ENCODE measurements at regions not wholly inside any gene's neighbourhood (a gene's known extent, or its start where the extent isn't known, plus 50 kb on each side); places are given as distances from the start of the nearest gene placed in this dataset.
"Not testable (repeated sequence)": the region's sequence is repeated elsewhere in the genome, so short reads cannot be mapped to it uniquely, and the experiment has no call there.

DNA sequence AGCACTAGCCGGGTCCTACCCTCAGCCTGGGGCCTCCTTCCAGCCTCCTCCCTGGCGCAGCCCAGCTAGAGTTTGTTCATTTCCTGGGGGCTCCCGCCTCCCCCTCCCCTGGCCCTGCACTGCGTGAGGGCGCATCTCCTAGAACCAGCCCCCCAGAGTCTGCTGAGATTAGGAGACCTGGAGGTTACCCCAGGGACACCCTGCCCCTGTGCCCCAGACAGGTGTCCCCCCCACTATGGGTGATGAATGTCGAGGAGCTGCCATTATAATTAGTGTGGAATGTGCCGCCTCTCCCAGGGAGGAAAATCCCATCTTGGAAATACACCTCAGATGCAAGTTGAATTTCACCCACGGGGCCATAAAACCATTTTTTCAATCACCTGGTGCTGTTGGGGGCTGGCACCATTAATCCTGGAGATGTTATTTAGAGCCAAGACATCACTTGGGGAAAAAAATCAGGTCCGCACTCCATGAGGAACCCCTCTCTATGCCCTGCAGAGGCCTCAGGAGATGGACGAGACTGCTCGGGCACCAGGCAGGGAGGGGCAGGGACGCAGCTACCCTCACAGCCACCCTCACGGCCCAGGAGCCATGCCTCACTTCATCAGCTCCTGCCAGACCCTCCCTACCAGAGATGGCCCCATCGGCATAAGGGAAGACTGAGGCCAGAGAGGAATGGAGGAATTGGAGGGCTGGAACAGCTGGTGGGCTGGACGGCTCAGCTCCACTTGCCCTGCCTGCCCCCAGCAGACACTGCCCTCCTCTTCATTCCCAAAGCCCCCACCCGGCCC is 197.5 kb downstream of the IGLL1 start:
- TF ChIP-seq, protein P1, sequence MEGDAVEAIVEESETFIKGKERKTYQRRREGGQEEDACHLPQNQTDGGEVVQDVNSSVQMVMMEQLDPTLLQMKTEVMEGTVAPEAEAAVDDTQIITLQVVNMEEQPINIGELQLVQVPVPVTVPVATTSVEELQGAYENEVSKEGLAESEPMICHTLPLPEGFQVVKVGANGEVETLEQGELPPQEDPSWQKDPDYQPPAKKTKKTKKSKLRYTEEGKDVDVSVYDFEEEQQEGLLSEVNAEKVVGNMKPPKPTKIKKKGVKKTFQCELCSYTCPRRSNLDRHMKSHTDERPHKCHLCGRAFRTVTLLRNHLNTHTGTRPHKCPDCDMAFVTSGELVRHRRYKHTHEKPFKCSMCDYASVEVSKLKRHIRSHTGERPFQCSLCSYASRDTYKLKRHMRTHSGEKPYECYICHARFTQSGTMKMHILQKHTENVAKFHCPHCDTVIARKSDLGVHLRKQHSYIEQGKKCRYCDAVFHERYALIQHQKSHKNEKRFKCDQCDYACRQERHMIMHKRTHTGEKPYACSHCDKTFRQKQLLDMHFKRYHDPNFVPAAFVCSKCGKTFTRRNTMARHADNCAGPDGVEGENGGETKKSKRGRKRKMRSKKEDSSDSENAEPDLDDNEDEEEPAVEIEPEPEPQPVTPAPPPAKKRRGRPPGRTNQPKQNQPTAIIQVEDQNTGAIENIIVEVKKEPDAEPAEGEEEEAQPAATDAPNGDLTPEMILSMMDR (IDR thresholded peaks at IDR 0.05) = no peak
- DNase-seq (ENCODE audit: low spot score) = no peak
- Histone ChIP-seq H3K27ac (no peak overlapping the region), H3K4me3 (no peak overlapping the region)

- no peak for DNase-seq (ENCODE audit: low spot score)
- TF ChIP-seq, protein P1 (IDR thresholded peaks at IDR 0.05) = no peak
- Histone ChIP-seq H3K4me3 (no peak overlapping the region), H3K27ac (no peak overlapping the region)
These were observed 198.2 kb downstream of the IGLL1 start for GRCh38 chr22:23381661-23382427.

DNA sequence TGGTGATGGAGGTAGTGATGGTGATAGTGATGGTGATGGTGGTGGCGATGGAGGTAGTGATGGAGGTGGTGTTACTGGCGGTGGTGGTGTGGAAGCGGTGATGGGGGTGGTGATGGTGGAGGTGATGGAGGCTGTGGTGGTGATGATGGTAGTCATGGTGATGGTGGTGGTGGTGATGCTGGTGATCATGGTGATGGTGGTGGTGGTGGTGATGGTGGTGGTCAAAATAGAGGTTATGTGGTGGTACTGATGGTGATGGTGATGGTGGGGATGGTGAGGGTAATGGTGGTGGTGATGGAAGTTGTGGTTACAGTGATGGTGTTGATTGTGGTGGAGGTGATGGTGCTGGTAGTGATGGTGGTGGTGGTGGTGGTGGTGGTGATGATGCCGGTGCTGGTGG is 199.2 kb downstream of the IGLL1 start:
- Histone ChIP-seq H3K4me3 (no peak overlapping the region), H3K27ac (no peak overlapping the region)
- DNase-seq (ENCODE audit: low spot score) = no peak
- TF ChIP-seq, protein P1 (IDR thresholded peaks at IDR 0.05) = no peak

DNA sequence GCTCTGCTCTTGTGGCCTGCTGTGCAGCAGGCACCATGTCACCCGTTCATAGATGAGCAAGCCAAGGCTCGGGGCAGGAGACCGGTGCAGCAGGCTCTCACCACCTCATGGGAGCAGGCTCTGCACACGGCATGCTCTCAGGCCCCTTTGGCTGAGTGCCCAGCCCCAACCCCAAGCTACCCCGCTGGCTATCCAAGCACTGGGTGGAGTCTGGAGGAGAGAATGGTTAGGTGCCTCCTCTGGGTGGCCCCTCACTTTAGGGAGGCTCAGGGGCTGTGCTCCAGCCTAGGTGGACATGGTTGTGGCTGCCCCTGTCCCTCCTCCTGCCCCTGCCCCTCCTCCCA is 199.9 kb downstream of the IGLL1 start:
- Histone ChIP-seq H3K4me3 (no peak overlapping the region), H3K27ac (no peak overlapping the region)
- TF ChIP-seq, protein P1 (IDR thresholded peaks at IDR 0.05) = no peak
- no peak for DNase-seq (ENCODE audit: low spot score)

DNA sequence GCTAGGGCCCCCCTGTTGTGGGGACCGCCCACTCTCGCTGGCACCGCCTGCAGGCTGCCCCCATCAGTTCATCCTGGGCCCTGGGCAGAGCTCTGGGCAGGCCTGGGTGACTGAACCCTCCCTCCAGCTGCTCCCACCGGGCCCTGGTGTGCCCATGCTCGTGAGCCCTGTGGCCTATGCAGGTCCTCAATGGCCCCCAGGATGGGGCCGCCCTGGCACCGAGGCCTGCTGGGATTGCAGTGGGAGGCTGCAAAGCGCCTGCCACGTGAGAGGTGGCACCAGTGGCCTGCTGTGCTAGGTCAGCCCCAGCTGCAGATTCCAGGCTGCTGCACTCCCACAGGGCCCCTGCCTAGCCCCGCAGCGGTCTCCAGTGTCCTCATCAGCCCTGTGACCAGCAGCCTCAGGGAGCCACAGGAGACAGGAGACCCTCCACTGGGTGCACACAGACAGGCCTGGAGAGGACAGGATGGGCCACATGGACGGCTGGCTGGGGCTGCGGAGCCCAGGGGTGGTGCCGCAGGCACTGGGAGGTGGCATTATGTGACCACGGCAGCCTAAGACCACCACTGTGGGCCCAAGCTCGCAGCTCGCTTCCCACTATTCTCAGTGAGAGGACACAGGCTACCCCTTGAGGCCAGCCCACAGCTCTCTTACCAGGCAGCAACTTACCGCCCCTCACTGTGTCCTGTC is 199.4 kb downstream of the BCR start:
- H3K4me3 ChIP-seq; H3K27ac ChIP-seq; DNase-seq (ENCODE audit: low spot score): not testable (repeated sequence)

- no peak for DNase-seq (ENCODE audit: low spot score)
- TF ChIP-seq, protein P1 (IDR thresholded peaks at IDR 0.05) = no peak
- H3K27ac ChIP-seq = no peak overlapping the region
- no peak overlapping the region for H3K4me3 ChIP-seq
These were observed 197.5 kb downstream of the BCR start for GRCh38 chr22:23377767-23378166.

DNA sequence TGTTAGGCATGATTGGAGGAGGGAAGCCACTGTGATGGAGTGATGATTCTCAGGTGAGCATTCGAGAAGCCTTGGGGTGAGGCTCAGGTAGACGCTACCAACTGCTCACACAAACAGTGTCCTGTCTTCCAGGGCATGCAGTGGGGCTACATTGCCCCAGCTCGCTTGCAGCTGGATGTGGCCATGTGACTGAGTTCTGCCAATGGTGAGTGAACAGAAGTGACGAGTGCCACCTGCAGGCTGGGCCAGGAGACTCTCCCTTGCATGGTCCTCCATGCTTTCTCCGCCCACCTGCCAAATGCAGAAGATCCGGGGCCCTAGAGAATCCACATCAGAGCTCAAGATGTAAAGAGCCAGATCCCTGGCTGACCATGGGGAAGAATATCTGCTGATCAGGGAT is 195.9 kb downstream of the BCR start:
- H3K27ac ChIP-seq = no peak overlapping the region
- no peak for DNase-seq (ENCODE audit: low spot score)
- TF ChIP-seq, protein P1 (IDR thresholded peaks at IDR 0.05) = no peak
- no peak overlapping the region for H3K4me3 ChIP-seq

Data from coronary artery (tissue), 2 donors.